IMR-90 (cell line): ENCODE measurements at regions not wholly inside any gene's neighbourhood (a gene's known extent, or its start where the extent isn't known, plus 50 kb on each side); places are given as distances from the start of the nearest gene placed in this dataset.

ENCODE experiments used
- CTCF ChIP-seq: conservative IDR thresholded peaks from 2 replicates; pipeline ENCODE4 v1.5.1; 2012; ENCODE audit warnings: mild to moderate bottlenecking, low read depth, low read length, improper control_type of control experiment
- FOS ChIP-seq: fragments of 150-350 bp; IDR thresholded peaks from 2 replicates; pipeline ENCODE4 v1.6.1; 2016; ENCODE audit warnings: low read depth, low read length
- MAFK ChIP-seq: IDR thresholded peaks from 2 replicates; pipeline ENCODE4 v1.6.1; 2012; ENCODE audit warnings: low read depth, low read length, improper control_type of control experiment
- NFE2L2 ChIP-seq: fragments of 150-350 bp; IDR thresholded peaks from 2 replicates; pipeline ENCODE4 v1.6.1; 2016; ENCODE audit warnings: low read depth, mild to moderate bottlenecking, low read length
- POLR2A ChIP-seq: IDR thresholded peaks from 2 replicates; pipeline ENCODE4 v1.6.1; 2012; ENCODE audit warnings: mild to moderate bottlenecking, low read depth, low read length

GRCh38 chr15:62928242-62928999 is 114.1 kb upstream of the TPM1 start:
- TF ChIP-seq CTCF (peak; percentile 56), POLR2A (no peak), FOS (peak; percentile 89), MAFK (peak; percentile 33; the same call in 1 of the 2 replicates), NFE2L2 (peak; percentile 46)
